ENCODE measurements at regions not wholly inside any gene's neighbourhood (a gene's known extent, or its start where the extent isn't known, plus 50 kb on each side); places are given as distances from the start of the nearest gene placed in this dataset.
A peak's percentile ranks its signal among the peaks of the same experiment; 100 is the strongest.
"Not testable (repeated sequence)": the region's sequence is repeated elsewhere in the genome, so short reads cannot be mapped to it uniquely, and the experiment has no call there.

- Mint-ChIP-seq H3K4me1 (ENCODE audit: low read depth) (peaks cover 27% of the 10 kb centered on the region), H3K27ac (peak overlapping the region; percentile 72)
- H3K27me3 Mint-ChIP-seq; H3K9me3 Mint-ChIP-seq; H3K4me3 Mint-ChIP-seq; H3K36me3 Mint-ChIP-seq (ENCODE audit: low read depth): not testable (repeated sequence)
These were observed 315.0 kb downstream of the BCL2L11 start for GRCh38 chr2:111435553-111436310.

DNA sequence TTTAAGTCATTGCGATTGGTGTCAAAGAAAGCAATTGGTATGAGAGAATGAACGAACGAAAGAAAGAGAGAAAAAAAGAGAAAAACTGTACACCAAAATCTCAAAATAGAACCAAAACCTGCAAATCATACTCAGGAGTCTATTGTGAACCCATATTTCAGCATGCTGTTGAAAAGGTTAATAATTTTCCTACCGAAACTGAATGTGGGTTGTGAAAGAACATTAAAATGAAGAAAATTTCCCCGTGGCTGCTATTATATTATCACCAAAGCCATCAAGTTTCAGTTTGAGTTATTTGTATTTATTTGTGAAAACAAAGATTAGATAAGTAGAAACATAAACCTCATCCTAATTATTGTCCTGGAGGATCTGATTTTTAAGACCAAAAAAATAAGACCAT, 315.7 kb downstream of the BCL2L11 start:
- H3K4me3 Mint-ChIP-seq; H3K9me3 Mint-ChIP-seq; H3K27me3 Mint-ChIP-seq; H3K27ac Mint-ChIP-seq; H3K36me3 Mint-ChIP-seq (ENCODE audit: low read depth): not testable (repeated sequence)
- peaks cover 27% of the 10 kb centered on the region for H3K4me1 Mint-ChIP-seq (ENCODE audit: low read depth)

- H3K27ac Mint-ChIP-seq, result peak overlapping the region; percentile 76
- H3K36me3 Mint-ChIP-seq (ENCODE audit: low read depth); H3K27me3 Mint-ChIP-seq; H3K9me3 Mint-ChIP-seq: not testable (repeated sequence)
- H3K4me1 Mint-ChIP-seq (ENCODE audit: low read depth), result peaks cover 27% of the 10 kb centered on the region
- H3K4me3 Mint-ChIP-seq, result peak overlapping the region; percentile 30
These were observed 316.7 kb downstream of the BCL2L11 start for GRCh38 chr2:111437288-111437990.

DNA sequence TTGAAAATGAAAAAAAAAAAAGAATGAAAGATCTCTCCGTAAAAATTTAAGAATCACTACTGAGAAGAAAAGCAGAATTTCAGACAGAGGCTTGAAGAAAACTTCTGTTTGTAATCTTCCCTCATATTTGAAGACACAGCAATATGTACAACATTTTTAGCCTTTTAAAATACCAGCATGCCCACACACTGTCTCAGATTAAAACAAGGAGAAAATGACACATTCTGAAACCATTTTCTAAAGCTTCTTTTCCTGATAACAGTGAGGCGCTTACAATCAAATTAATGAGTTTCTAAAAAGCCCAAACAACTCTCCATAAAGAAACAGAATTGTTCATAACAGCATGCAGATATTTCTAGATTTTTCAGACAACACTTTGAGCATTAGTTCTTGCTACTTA, 317.4 kb downstream of the BCL2L11 start:
- H3K27ac Mint-ChIP-seq, result peak overlapping the region; percentile 76
- not testable (repeated sequence) for H3K9me3 Mint-ChIP-seq; H3K4me3 Mint-ChIP-seq; H3K36me3 Mint-ChIP-seq (ENCODE audit: low read depth); H3K27me3 Mint-ChIP-seq
- peaks cover 25% of the 10 kb centered on the region for H3K4me1 Mint-ChIP-seq (ENCODE audit: low read depth)

GRCh38 chr2:111439237-111439636, 318.5 kb downstream of the BCL2L11 start:
- peak overlapping the region; percentile 89 for H3K27ac Mint-ChIP-seq
- peaks cover 20% of the 10 kb centered on the region for H3K4me1 Mint-ChIP-seq (ENCODE audit: low read depth)
- not testable (repeated sequence) for H3K4me3 Mint-ChIP-seq; H3K9me3 Mint-ChIP-seq; H3K36me3 Mint-ChIP-seq (ENCODE audit: low read depth); H3K27me3 Mint-ChIP-seq

GRCh38 chr2:111441614-111442013, 320.9 kb downstream of the BCL2L11 start:
- H3K4me3 Mint-ChIP-seq, result peak overlapping the region; percentile 33

DNA sequence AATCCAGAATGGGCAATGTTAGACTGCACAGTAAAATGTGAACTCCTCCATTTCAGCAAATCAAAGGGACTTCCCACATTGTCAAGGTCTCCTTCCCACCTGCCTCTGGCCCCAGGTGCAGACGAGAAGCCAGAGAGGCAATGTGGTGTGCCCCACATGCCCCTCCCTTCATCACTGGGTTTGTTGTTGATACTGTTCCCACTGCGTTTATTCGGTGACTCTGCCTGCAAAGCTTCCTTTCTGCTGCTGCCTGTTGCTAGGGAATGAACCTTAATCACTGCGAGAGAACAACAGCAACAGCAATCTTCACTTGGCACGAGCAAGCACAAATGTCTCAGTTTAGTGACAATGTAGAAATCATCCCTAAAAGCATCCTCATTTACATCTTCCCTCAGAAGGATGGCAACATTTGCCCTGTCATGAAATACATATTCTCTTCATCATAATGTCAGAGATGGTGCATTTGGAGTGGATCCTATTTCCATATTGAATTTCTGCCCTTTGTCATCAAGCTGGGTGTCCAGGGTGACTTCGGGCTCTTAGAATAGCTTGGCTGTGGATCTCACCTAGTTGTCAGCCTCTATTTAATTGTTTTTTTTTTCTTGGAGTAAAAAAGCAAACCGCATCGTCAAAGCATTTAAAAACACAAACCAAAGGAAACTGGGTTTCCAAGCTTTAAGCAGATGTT, 322.2 kb downstream of the BCL2L11 start:
- peaks cover 12% of the 10 kb centered on the region for H3K4me1 Mint-ChIP-seq (ENCODE audit: low read depth)
- H3K27ac Mint-ChIP-seq; H3K9me3 Mint-ChIP-seq; H3K36me3 Mint-ChIP-seq (ENCODE audit: low read depth); H3K4me3 Mint-ChIP-seq; H3K27me3 Mint-ChIP-seq: not testable (repeated sequence)

More at GRCh38 chr2:111441614-111442013, 320.9 kb downstream of the BCL2L11 start:
- Mint-ChIP-seq H3K27ac (peak overlapping the region; percentile 96), H3K4me1 (ENCODE audit: low read depth) (peaks cover 16% of the 10 kb centered on the region)
- not testable (repeated sequence) for H3K27me3 Mint-ChIP-seq; H3K9me3 Mint-ChIP-seq; H3K36me3 Mint-ChIP-seq (ENCODE audit: low read depth)

DNA sequence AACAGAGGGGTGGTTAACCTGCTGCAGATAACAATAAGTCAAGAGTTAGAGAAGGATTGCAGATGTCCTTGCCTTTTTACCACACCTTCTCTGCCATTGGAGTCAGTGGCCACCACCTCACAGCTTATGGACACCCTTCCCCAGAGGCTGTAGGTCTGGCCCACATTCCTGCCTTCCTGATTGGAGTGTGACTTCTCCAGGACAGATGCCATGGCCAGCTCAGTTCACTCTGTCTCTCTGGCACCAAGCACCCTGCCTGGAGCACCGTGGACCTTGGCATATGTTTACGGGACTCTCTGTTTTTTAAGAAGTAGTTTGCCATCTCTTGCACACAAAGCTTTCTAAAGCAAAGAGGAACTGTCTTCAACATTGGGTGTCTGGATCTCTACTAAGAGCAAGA, 323.8 kb downstream of the BCL2L11 start:
- not testable (repeated sequence) for H3K36me3 Mint-ChIP-seq (ENCODE audit: low read depth); H3K27ac Mint-ChIP-seq; H3K4me1 Mint-ChIP-seq (ENCODE audit: low read depth); H3K9me3 Mint-ChIP-seq; H3K4me3 Mint-ChIP-seq; H3K27me3 Mint-ChIP-seq

DNA sequence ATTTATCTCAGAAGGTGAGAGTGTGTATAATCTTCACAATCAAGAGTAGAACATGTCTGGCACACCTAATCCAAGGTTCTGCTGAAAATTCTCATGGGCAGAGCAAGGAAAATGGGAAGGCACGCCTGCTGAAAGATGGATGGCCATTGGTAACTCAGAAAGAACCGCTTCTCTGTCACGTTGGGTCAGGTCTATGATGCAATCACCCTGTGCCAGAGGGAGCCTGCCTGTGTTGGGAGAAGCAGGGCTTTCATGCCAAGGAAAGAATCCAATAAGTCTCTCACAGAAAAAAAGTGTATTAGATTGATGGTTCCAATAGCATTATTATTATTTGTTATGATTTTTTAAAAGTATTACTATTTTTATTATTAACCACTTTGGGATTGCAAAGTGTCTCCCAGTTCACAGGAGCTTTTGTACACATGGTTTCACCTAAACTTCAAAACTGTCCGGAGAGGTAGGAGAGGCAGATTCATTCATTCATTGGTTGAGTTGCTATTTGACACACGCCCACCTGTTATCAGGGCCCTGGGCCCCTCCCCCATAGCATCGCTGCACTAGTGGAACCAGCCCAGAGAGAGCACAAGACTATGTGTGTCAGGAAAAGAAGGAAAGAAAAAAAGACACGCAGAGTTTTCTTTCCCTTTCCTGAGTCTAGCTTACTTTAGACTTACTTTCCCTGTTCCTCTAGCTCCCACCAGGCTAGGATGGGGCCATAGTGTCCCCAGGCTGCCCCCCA, 324.6 kb downstream of the BCL2L11 start:
- not testable (repeated sequence) for H3K4me3 Mint-ChIP-seq; H3K27ac Mint-ChIP-seq; H3K36me3 Mint-ChIP-seq (ENCODE audit: low read depth); H3K9me3 Mint-ChIP-seq; H3K27me3 Mint-ChIP-seq; H3K4me1 Mint-ChIP-seq (ENCODE audit: low read depth)

GRCh38 chr2:111445941-111446340, 325.2 kb downstream of the BCL2L11 start:
- H3K27ac Mint-ChIP-seq; H3K36me3 Mint-ChIP-seq (ENCODE audit: low read depth); H3K4me3 Mint-ChIP-seq; H3K4me1 Mint-ChIP-seq (ENCODE audit: low read depth); H3K9me3 Mint-ChIP-seq; H3K27me3 Mint-ChIP-seq: not testable (repeated sequence)

DNA sequence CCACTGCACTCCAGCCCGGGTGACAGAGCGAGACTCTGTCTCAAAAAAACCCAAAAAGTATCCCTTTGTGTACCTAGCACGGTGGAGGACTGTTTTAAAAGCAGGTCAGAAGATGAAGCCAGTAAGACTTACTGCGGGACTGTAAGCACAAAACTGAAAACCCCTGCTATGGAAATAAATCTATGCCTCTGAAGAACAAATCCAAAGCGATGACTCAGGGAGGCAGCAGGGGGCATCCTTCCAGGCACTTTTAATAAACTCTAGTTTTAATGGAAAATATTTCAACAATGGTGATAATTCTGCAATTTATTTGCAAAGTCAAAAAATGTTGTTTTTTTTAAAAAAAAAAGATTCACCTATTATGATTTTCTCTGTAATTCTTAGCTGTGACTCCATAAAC, 326.8 kb downstream of the BCL2L11 start:
- not testable (repeated sequence) for H3K27me3 Mint-ChIP-seq; H3K9me3 Mint-ChIP-seq; H3K27ac Mint-ChIP-seq; H3K36me3 Mint-ChIP-seq (ENCODE audit: low read depth); H3K4me1 Mint-ChIP-seq (ENCODE audit: low read depth); H3K4me3 Mint-ChIP-seq

- H3K9me3 Mint-ChIP-seq; H3K36me3 Mint-ChIP-seq (ENCODE audit: low read depth); H3K27me3 Mint-ChIP-seq; H3K4me3 Mint-ChIP-seq; H3K27ac Mint-ChIP-seq: not testable (repeated sequence)
- peaks cover 14% of the 10 kb centered on the region for H3K4me1 Mint-ChIP-seq (ENCODE audit: low read depth)
These were observed 328.1 kb downstream of the BCL2L11 start for GRCh38 chr2:111448796-111449195.

- H3K27ac Mint-ChIP-seq, result not testable (repeated sequence)
These were observed 329.8 kb downstream of the BCL2L11 start for GRCh38 chr2:111450526-111450925.

DNA sequence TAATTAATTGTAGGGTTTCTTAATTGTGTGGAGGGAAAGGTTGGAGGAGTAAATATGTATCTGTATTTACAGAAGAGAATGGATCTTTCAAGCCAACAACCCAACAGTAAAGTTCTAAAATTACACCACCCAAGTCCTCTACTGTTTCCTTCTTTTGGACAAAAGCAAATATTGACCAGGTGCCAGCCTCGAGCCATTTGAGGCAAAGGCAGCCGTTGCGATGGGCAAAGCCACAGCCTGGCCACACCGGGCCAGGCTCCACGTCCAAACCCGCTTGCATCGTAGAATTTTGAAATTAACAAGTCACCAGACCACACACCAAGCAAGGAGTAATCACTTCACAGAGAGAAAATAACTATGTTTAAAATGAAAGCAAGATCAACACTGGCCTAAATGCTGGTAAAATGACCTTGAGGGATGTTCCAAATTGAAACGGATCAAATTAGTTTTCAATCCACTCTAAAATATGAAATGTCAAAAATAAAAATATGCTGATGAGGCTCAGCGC, 331.0 kb downstream of the BCL2L11 start:
- not testable (repeated sequence) for H3K36me3 Mint-ChIP-seq (ENCODE audit: low read depth); H3K9me3 Mint-ChIP-seq; H3K27me3 Mint-ChIP-seq
- Mint-ChIP-seq H3K4me1 (ENCODE audit: low read depth) (peaks cover 14% of the 10 kb centered on the region), H3K27ac (peak overlapping the region; percentile 76), H3K4me3 (peak overlapping the region; percentile 23)

More at GRCh38 chr2:111450526-111450925, 329.8 kb downstream of the BCL2L11 start:
- H3K4me3 Mint-ChIP-seq; H3K36me3 Mint-ChIP-seq (ENCODE audit: low read depth); H3K27me3 Mint-ChIP-seq; H3K9me3 Mint-ChIP-seq: not testable (repeated sequence)
- peaks cover 14% of the 10 kb centered on the region for H3K4me1 Mint-ChIP-seq (ENCODE audit: low read depth)

- H3K9me3 Mint-ChIP-seq; H3K27me3 Mint-ChIP-seq; H3K36me3 Mint-ChIP-seq (ENCODE audit: low read depth): not testable (repeated sequence)
- Mint-ChIP-seq H3K27ac (peak overlapping the region; percentile 76), H3K4me3 (peak overlapping the region; percentile 23), H3K4me1 (ENCODE audit: low read depth) (peaks cover 14% of the 10 kb centered on the region)
These were observed 331.5 kb downstream of the BCL2L11 start for GRCh38 chr2:111452208-111452607.
